H1 (cell line): ENCODE measurements at regions not wholly inside any gene's neighbourhood (a gene's known extent, or its start where the extent isn't known, plus 50 kb on each side); places are given as distances from the start of the nearest gene placed in this dataset.

Experiments
- CTCF ChIA-PET: fragments of 300-600 bp; sonication (Branson Sonifier 250); formaldehyde crosslinking; loops from one replicate; lab custom pipeline; 2021; ENCODE audit not compliant: partially characterized antibody; lab: Charles Lee
- POLR2A ChIA-PET: fragments of 300-600 bp; sonication (Branson Sonifier 250); formaldehyde crosslinking; loops from one replicate; lab custom pipeline; 2021; ENCODE audit warnings: inconsistent platforms; ENCODE audit not compliant: partially characterized antibody; lab: Charles Lee
- DNase-seq, 2 experiments: peaks; one replicate each; pipeline versions ENCODE4 v3.0.0 to v3.0.0-alpha.2; 2010 to 2022; ENCODE audit warnings: low spot score in 2 of 2, low read depth in 1 of 2, mixed read lengths in 1 of 2
- FAIRE-seq: peaks from 2 replicates; lab custom pipeline; 2011; peaks lifted over from hg19 to GRCh38; lab: Jason Lieb, UNC
- H2AFZ ChIP-seq: 2 replicates; pipeline ENCODE4 v1.8.1; 2012; ENCODE audit warnings: low read length, inconsistent platforms
- H2AK5ac ChIP-seq: 2 replicates; pipeline ENCODE4 v1.6.1; 2013; ENCODE audit warnings: low read depth, low read length
- H2BK120ac ChIP-seq: replicated peaks from 2 replicates; pipeline ENCODE3; 2013; ENCODE audit warnings: low read depth, low read length, inconsistent platforms
- H2BK12ac ChIP-seq: 2 replicates; pipeline ENCODE4 v1.6.1; 2013; ENCODE audit warnings: low read depth, low read length
- H2BK15ac ChIP-seq: 2 replicates; pipeline ENCODE4 v1.6.1; 2013; ENCODE audit warnings: low read length
- H2BK20ac ChIP-seq: 2 replicates; pipeline ENCODE4 v1.6.1; 2013; ENCODE audit warnings: low read length
- H2BK5ac ChIP-seq: 2 replicates; pipeline ENCODE4 v1.6.1; 2013; ENCODE audit warnings: low read depth, low read length
- H3K14ac ChIP-seq: 2 replicates; pipeline ENCODE4 v1.6.1; 2013; ENCODE audit warnings: inconsistent platforms; ENCODE audit not compliant: insufficient read length
- H3K18ac ChIP-seq: 2 replicates; pipeline ENCODE4 v1.6.1; 2013; ENCODE audit warnings: low read length; ENCODE audit errors: extremely low read depth
- H3K23ac ChIP-seq: 2 replicates; pipeline ENCODE4 v1.6.1; 2013; ENCODE audit warnings: inconsistent platforms; ENCODE audit not compliant: insufficient read length
- H3K23me2 ChIP-seq: 2 replicates; pipeline ENCODE4 v1.6.1; 2013; ENCODE audit warnings: low read depth, low read length
- H3K27ac ChIP-seq: 2 replicates; pipeline ENCODE4 v1.6.1; 2011; ENCODE audit warnings: low read depth, low read length, inconsistent platforms
- H3K27me3 ChIP-seq, 4 experiments: replicated peaks in 1 of 4; 1 replicate in 1 of 4; 2 replicates in 3 of 4; pipeline versions ENCODE4 v1.6.1 to v1.8.1; 2011 to 2013; ENCODE audit warnings: low read length in 3 of 4, mild to moderate bottlenecking in 3 of 4, inconsistent platforms in 2 of 4, mixed read lengths in 2 of 4, moderate library complexity in 1 of 4; ENCODE audit not compliant: control insufficient read depth in 3 of 4, insufficient read depth in 3 of 4; ENCODE audit errors: extremely low read depth in 1 of 4
- H3K36me3 ChIP-seq, 4 experiments: 2 replicates each; pipeline versions ENCODE4 v1.6.1 to v1.8.1; 2011 to 2013; ENCODE audit warnings: mild to moderate bottlenecking in 4 of 4, low read length in 3 of 4, moderate library complexity in 2 of 4, control low read depth in 1 of 4, inconsistent platforms in 1 of 4; ENCODE audit not compliant: insufficient read depth in 4 of 4, control insufficient read depth in 2 of 4
- H3K4ac ChIP-seq: replicated peaks from 2 replicates; pipeline ENCODE3; 2013; ENCODE audit warnings: low read length, low read depth, mixed read lengths, inconsistent platforms; ENCODE audit not compliant: insufficient read length
- H3K4me1 ChIP-seq, 4 experiments: replicated peaks in 1 of 4; 1 replicate in 1 of 4; 2 replicates in 3 of 4; pipeline versions ENCODE4 v1.6.1 to v1.8.1; 2011 to 2013; ENCODE audit warnings: low read length in 3 of 4, inconsistent platforms in 2 of 4, mixed read lengths in 1 of 4; ENCODE audit not compliant: insufficient read depth in 4 of 4, control insufficient read depth in 3 of 4
- H3K4me2 ChIP-seq, 2 experiments: 2 replicates each; pipeline versions ENCODE4 v1.6.1 to v1.8.1; 2011 to 2013; ENCODE audit warnings: low read depth in 2 of 2, low read length in 2 of 2, control low read depth in 1 of 2, inconsistent platforms in 1 of 2, mild to moderate bottlenecking in 1 of 2; ENCODE audit not compliant: insufficient read depth in 1 of 2
- H3K4me3 ChIP-seq, 4 experiments: fragments of 200-600, 300-600 bp in 1 of 4; sonication (generic), shearing (Covaris generic), sonication (Bioruptor Twin) in 1 of 4; 2 replicates each; pipeline versions ENCODE4 v1.5.1 to v1.8.1; 2011 to 2016; ENCODE audit warnings: low read length in 4 of 4, low read depth in 3 of 4, control low read depth in 2 of 4, inconsistent platforms in 2 of 4, mild to moderate bottlenecking in 2 of 4, mixed read lengths in 1 of 4, moderate library complexity in 1 of 4; ENCODE audit not compliant: insufficient read depth in 2 of 4; ENCODE audit errors: extremely low read depth in 1 of 4
- H3K56ac ChIP-seq: replicated peaks from 2 replicates; pipeline ENCODE3; 2013; ENCODE audit warnings: low read depth, mild to moderate bottlenecking, mixed read lengths, low read length, inconsistent platforms; ENCODE audit not compliant: insufficient read length
- H3K79me1 ChIP-seq: 2 replicates; pipeline ENCODE4 v1.6.1; 2013; ENCODE audit warnings: low read depth, low read length, control low read depth
- H3K79me2 ChIP-seq, 2 experiments: 2 replicates each; pipeline versions ENCODE4 v1.6.1 to v1.8.1; 2012 to 2013; ENCODE audit warnings: low read length in 2 of 2, mild to moderate bottlenecking in 2 of 2, inconsistent platforms in 1 of 2; ENCODE audit not compliant: insufficient read depth in 2 of 2, control insufficient read depth in 1 of 2
- H3K9ac ChIP-seq, 4 experiments: replicated peaks in 1 of 4; 1 replicate in 1 of 4; 2 replicates in 3 of 4; pipeline versions ENCODE4 v1.6.1 to v1.8.1; 2011 to 2013; ENCODE audit warnings: low read depth in 3 of 4, low read length in 3 of 4, control low read depth in 2 of 4, mild to moderate bottlenecking in 2 of 4, moderate library complexity in 2 of 4, inconsistent platforms in 1 of 4; ENCODE audit errors: extremely low read depth in 1 of 4
- H3K9me3 ChIP-seq, 2 experiments: 2 replicates each; pipeline versions ENCODE4 v1.6.1 to v1.8.1; 2012 to 2013; ENCODE audit warnings: mild to moderate bottlenecking in 2 of 2, moderate library complexity in 2 of 2, control low read depth in 1 of 2, inconsistent platforms in 1 of 2, low read depth in 1 of 2, low read length in 1 of 2, mixed read lengths in 1 of 2; ENCODE audit not compliant: insufficient read depth in 2 of 2
- H4K20me1 ChIP-seq, 2 experiments: replicated peaks in 1 of 2; 2 replicates each; pipeline versions ENCODE3 to v1.8.1; 2011 to 2013; ENCODE audit warnings: inconsistent platforms in 2 of 2, low read length in 2 of 2, mild to moderate bottlenecking in 1 of 2; ENCODE audit not compliant: insufficient read depth in 2 of 2, control insufficient read depth in 1 of 2
- H4K5ac ChIP-seq: 2 replicates; pipeline ENCODE4 v1.6.1; 2013; ENCODE audit warnings: low read length, low read depth, mixed read lengths, inconsistent platforms; ENCODE audit not compliant: insufficient read length
- H4K8ac ChIP-seq: 2 replicates; pipeline ENCODE4 v1.8.0; 2013; ENCODE audit warnings: mild to moderate bottlenecking, moderate library complexity, low read length, inconsistent platforms; ENCODE audit not compliant: insufficient read depth; ENCODE audit errors: extremely low read depth
- H4K91ac ChIP-seq: replicated peaks from 2 replicates; pipeline ENCODE3; 2013; ENCODE audit warnings: low read length, mixed read lengths, inconsistent platforms; ENCODE audit not compliant: insufficient read length
- ATF2 ChIP-seq: IDR thresholded peaks from 2 replicates; pipeline ENCODE4 v1.6.1; 2012; ENCODE audit warnings: low read length, inconsistent platforms
- BCL11A ChIP-seq, 2 experiments: IDR thresholded peaks; one replicate each; pipeline ENCODE4 v1.6.1; 2011; ENCODE audit warnings: low read depth in 2 of 2, low read length in 2 of 2, mild to moderate bottlenecking in 2 of 2
- CEBPB ChIP-seq: IDR thresholded peaks from 2 replicates; pipeline ENCODE4 v1.6.1; 2012; ENCODE audit warnings: low read depth, low read length
- CHD2 ChIP-seq: IDR thresholded peaks from 2 replicates; pipeline ENCODE4 v1.6.1; 2012; ENCODE audit warnings: low read length, improper control_type of control experiment
- FOSL1 ChIP-seq: IDR thresholded peaks from 2 replicates; pipeline ENCODE4 v1.6.1; 2011; ENCODE audit warnings: mild to moderate bottlenecking, low read depth, low read length, moderate library complexity; ENCODE audit not compliant: insufficient read depth
- HDAC2 ChIP-seq, 2 experiments: fragments of 300-600 bp in 1 of 2; sonication (generic) in 1 of 2; IDR thresholded peaks; 2 replicates each; pipeline ENCODE4 v1.6.1; 2011 to 2012; ENCODE audit warnings: low read depth in 2 of 2, low read length in 2 of 2, mild to moderate bottlenecking in 2 of 2, moderate library complexity in 2 of 2, borderline replicate concordance in 1 of 2, inconsistent platforms in 1 of 2
- JUND ChIP-seq: IDR thresholded peaks from 2 replicates; pipeline ENCODE4 v1.6.1; 2011; ENCODE audit warnings: mild to moderate bottlenecking, improper control_type of control experiment, low read length
- RFX5 ChIP-seq: IDR thresholded peaks from 2 replicates; pipeline ENCODE4 v1.6.1; 2011; ENCODE audit warnings: low read depth, low read length, improper control_type of control experiment, borderline replicate concordance
- SAP30 ChIP-seq: fragments of 300-600 bp; sonication (generic); IDR thresholded peaks from 2 replicates; pipeline ENCODE4 v1.7.1; 2012; ENCODE audit warnings: low read length, moderate library complexity, mild to moderate bottlenecking, inconsistent platforms; ENCODE audit not compliant: insufficient read depth, insufficient replicate concordance
- SP2 ChIP-seq: IDR thresholded peaks from 2 replicates; pipeline ENCODE4 v1.6.1; 2012; ENCODE audit warnings: mild to moderate bottlenecking, low read length, inconsistent platforms
- SUZ12 ChIP-seq: fragments of 200-600 bp; sonication (generic); IDR thresholded peaks from 2 replicates; pipeline ENCODE4 v1.6.1; 2012; ENCODE audit warnings: mild to moderate bottlenecking, inconsistent platforms, low read length, moderate library complexity, mixed read lengths
- TCF12 ChIP-seq: IDR thresholded peaks from 2 replicates; pipeline ENCODE4 v1.6.1; 2011; ENCODE audit warnings: low read depth, mild to moderate bottlenecking, low read length
- YY1 ChIP-seq: IDR thresholded peaks from 2 replicates; pipeline ENCODE4 v1.6.1; 2011; ENCODE audit warnings: low read depth, mild to moderate bottlenecking, low read length
- WGBS, 2 experiments: shearing (Covaris generic) in 1 of 2; methylation state at CpG; one replicate each; pipeline versions ENCODE4 v1.1.6 to v1.1.7; 2013 to 2015; ENCODE audit warnings: low lambda C conversion rate in 2 of 2, mixed read lengths in 2 of 2, inconsistent platforms in 1 of 2, low coverage in 1 of 2, missing lambda C conversion rate in 1 of 2; ENCODE audit not compliant: insufficient replicate concordance in 2 of 2, insufficient coverage in 1 of 2, insufficient read length in 1 of 2; ENCODE audit errors: extremely low coverage in 1 of 2, missing lambda C conversion rate in 1 of 2; 5-methylcytosine and 5-hydroxymethylcytosine counted together

DNA sequence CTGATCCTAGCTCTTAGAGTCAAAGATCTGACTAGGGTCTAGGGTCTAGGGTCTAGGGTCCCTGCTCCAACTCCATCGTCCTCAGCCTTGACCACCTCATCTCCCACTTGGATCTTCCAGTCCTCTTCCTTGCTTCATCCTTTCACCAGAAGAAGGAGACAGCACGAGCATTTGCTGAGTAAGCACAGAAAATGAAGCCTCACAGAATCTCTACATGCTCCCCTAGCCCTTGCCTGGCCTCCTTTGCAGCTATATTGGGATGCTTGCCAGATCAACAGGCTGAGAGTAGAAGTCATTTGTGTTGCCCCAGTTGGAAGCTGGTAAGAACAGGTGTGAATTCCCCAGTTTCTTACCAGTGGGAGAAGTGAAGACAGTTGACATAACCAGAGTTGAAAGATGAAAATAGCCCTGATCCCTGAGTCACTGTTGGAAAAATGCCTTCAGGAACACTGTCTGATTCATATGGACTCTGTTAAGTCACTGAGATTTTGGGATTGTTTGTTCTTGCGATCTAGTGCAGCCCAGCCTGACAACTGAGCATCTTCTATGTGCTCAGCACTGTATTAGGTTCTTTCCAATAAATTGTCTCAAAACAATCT is 552.5 kb downstream of the INSC start:
- 92% methylated on average over 3 of the region's 3 CpGs; no CpG with 5 or more reads in 1 of the 2 experiments for WGBS, 2 experiments
- no peak for DNase-seq
- H3K4me2 ChIP-seq: no peak overlapping the region
- no peak for TF ChIP-seq RFX5
- TF ChIP-seq YY1: no peak
- TF ChIP-seq SUZ12: no peak
- no peak for TF ChIP-seq FOSL1
- no peak for TF ChIP-seq ATF2
- no peak for TF ChIP-seq SAP30
- TF ChIP-seq TCF12: no peak
- no peak for TF ChIP-seq SP2
- TF ChIP-seq BCL11A (IDR thresholded peaks at IDR 0.05; ENCODE audit: low read depth in 2 of 2, low read length in 2 of 2): no peak
- TF ChIP-seq JUND: no peak
- TF ChIP-seq HDAC2 (IDR thresholded peaks at IDR 0.05; ENCODE audit: borderline replicate concordance in 1 of 2, low read depth in 2 of 2, low read length in 2 of 2): no peak
- TF ChIP-seq CHD2: no peak
- no peak for TF ChIP-seq CEBPB

More for the DNA sequence above, 552.5 kb downstream of the INSC start:
- H3K56ac ChIP-seq: no peak overlapping the region
- POLR2A ChIA-PET: no interaction called here
- H2BK5ac ChIP-seq: no peak overlapping the region
- H3K14ac ChIP-seq: no peak overlapping the region
- no peak overlapping the region for H2BK15ac ChIP-seq
- H3K18ac ChIP-seq: no peak overlapping the region
- no peak overlapping the region for H2AK5ac ChIP-seq
- H3K9me3 ChIP-seq: 0 out of 4 replicates have a peak, but pooled peaks cover 0 to 2% of the 10 kb centered on the region in 2 experiments
- H4K8ac ChIP-seq: no peak overlapping the region
- CTCF ChIA-PET: no interaction called here
- no peak overlapping the region for H4K5ac ChIP-seq
- no peak overlapping the region for H2BK120ac ChIP-seq
- no peaks in the 10 kb centered on the region for H3K27me3 ChIP-seq
- H3K79me2 ChIP-seq: no peaks in the 10 kb centered on the region
- H3K4me3 ChIP-seq: no peak overlapping the region
- no peak for FAIRE-seq
- no peak overlapping the region for H4K91ac ChIP-seq
- H2BK12ac ChIP-seq: no peak overlapping the region
- H3K36me3 ChIP-seq: no peaks in the 10 kb centered on the region
- no peak overlapping the region for H3K27ac ChIP-seq
- no peak overlapping the region for H3K9ac ChIP-seq
- no peaks in the 10 kb centered on the region for H3K79me1 ChIP-seq
- no peak overlapping the region for H3K23ac ChIP-seq
- H3K4me1 ChIP-seq: peaks cover 0 to 7% (median 4%) of the 10 kb centered on the region in 4 experiments; a peak in 4 of 7 replicates
- no peak overlapping the region for H3K4ac ChIP-seq
- H3K23me2 ChIP-seq: no peaks in the 10 kb centered on the region
- no peak overlapping the region for H2BK20ac ChIP-seq
- no peak overlapping the region for H2AFZ ChIP-seq
- no peaks in the 10 kb centered on the region for H4K20me1 ChIP-seq
